Activated CD8-positive, alpha-beta memory T cell treated with anti-CD3 and anti-CD28 coated beads for 24 hours (primary cell): ENCODE measurements at regions not wholly inside any gene's neighbourhood (a gene's known extent, or its start where the extent isn't known, plus 50 kb on each side); places are given as distances from the start of the nearest gene placed in this dataset.
"Not testable (repeated sequence)": the region's sequence is repeated elsewhere in the genome, so short reads cannot be mapped to it uniquely, and the experiment has no call there.

Source experiments
- DNase-seq: peaks from one replicate; pipeline ENCODE4 v3.0.0-alpha.2; 2020

DNA sequence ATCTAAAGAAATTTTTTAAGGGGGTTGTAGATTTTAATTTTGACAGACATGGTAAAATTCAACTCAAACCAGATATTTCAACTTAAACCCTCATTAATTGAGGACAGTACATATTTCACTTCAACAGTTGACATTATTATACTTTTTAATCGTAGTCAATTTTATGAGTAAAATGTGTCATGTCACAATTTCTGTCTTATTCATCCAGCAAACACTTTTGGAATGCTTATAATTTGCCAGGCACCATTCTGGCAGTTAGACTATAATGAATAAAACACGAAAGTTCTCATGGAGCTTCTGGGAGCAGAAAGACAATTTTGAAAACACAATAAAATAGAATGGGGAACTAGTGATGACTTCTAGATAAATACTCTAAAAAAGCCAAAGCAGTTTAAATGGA is 1094.8 kb downstream of the SUCLG1 start:
- DNase-seq, result no peak

DNA sequence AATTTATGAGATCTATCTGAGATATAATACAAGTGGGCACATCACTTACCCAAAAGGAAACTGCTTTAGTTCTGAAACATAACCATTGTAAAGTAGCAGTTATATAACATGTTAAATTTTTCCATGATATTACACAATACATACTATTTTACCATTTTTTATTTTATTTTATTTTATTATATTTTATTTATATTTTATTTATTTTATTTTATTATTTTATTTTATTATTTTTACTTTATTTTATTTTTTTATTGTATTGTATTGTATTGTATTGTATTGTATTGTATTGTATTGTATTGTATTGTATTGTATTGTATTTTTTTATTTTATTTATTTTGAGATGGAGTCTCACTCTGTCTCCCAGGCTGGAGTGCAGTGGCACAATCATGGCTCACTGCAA is 1095.9 kb downstream of the SUCLG1 start:
- DNase-seq, result not testable (repeated sequence)

DNA sequence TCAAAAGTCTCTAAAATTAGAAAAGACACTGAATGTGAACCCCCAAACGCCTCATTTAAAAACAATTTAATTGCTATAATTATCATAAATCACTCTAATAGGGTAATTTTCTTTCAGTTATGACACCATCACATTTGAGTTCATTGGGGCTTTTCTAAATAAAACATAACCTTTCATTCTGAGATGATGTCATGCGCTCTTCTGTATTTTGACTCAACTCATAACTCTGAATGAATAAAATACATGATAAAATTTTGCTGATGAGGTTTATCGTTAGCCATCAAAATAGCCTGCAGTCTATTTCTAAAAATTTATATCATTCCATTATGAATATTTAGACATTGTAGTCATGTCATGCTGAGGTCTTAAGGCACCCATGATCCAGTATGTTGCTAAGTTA is 1099.7 kb downstream of the SUCLG1 start:
- no peak for DNase-seq

DNA sequence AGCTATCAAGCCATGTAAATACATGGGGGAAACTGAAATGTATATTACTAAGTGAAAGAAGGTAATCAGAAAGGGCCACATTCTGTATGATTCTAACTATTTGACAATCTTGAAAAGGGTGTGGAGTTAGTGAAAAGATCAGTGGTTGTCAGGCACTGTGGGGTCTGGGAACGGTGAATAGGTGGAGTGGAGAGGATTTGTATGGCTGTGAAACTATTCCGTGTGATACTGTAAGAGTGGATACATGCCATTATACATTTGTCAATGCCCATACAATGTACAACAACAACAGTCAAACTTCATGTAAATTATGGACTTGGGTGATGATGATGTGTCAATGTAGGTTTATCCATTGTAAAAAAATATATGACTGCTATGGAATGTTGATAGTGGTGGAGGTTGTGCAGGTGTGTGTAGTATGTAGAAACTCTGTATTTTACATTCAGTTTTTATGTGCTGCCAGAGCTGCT is 1116.2 kb downstream of the SUCLG1 start:
- DNase-seq, result no peak

DNA sequence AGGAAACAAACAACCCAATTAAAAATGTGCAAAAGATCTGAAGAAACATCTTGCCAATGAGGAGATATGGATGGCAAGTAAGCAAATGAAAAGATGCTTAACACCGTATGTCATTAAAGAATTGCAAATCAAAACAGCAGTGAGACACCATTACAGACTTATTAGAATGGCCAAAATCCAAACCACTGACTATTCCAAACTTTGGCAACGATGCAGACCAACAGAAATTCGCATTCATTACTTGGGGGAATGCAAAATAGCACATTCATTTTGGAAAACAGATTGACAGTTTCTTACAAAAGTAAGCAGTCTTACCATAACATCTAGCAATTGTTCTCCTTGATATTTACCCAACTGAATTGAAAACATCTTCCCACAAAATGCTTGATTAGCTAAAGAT is 1118.7 kb downstream of the SUCLG1 start:
- no peak for DNase-seq

DNA sequence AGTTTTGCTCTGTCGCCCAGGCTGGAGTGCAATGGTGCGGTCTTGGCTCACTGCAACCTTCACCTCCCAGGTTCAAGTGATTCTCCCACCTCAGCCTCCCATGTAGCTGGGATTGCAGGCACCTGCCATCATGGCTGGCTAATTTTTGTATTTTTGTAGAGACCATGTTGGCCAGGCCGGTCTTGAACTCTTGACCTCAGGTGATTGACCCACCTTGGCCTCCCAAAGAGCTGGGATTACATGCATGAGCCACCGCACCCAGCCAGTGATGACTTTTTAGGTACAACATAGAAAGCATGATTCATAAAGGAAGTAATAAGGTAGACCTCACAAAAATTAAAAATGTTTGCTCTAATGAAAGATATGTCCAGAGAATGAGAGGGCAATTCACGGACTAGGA is 1119.1 kb downstream of the SUCLG1 start:
- DNase-seq, result not testable (repeated sequence)

DNA sequence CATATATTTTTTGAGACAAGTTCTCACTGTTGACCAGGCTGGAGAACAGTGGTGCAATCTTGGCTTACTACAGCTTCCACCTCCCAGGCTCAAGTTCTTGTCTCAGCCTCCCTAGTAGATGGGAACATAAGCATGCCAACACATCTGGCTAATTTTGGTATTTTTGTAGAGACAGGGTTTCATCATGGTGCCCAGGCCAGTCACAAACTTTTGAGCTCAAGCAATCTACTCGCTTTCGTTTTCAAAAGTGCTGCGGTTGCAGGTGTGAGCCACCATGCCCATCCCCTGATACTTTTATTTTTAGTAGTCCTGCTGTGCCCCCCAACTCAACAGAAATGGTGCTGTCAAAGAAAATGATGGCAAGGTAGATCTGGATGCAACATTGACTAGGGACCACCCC is 1127.3 kb downstream of the SUCLG1 start:
- DNase-seq, result no peak

DNA sequence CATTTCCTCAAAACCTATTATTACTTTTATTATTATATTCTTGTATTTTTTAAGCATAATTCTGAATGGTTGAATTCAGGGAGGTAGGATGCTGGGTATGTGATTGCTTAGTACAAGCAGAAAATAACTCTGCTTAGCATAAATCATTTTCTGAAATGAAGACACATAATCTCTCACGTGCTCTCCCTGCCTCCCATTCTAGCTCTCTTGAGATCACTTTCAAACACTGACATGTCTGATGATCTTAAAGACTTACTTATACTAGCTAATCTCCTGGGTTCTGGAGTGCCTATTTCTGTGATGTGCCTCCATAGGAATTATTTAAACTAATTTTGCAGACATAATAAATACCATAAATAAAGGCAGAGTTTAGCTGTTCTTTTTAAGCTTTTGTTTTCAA is 1136.0 kb downstream of the SUCLG1 start:
- DNase-seq, result no peak

DNA sequence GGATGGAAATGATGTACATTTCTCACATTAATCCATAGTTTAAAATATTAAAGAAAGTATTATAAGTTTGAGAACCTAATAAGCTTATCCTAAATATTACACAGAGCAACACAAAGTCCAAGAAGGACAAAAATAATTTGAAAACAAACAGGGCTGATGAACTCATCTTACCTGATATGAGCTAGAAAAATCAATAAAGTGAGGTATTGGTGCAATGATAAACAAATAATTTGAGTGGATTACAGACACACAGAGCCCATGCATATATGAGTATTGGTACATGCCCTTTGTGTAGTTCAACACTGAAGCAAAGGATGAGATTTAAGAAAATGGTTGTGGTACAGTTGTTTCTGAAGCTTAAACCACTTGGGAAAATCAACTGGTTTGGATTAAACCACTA is 1139.0 kb downstream of the SUCLG1 start:
- no peak for DNase-seq

DNA sequence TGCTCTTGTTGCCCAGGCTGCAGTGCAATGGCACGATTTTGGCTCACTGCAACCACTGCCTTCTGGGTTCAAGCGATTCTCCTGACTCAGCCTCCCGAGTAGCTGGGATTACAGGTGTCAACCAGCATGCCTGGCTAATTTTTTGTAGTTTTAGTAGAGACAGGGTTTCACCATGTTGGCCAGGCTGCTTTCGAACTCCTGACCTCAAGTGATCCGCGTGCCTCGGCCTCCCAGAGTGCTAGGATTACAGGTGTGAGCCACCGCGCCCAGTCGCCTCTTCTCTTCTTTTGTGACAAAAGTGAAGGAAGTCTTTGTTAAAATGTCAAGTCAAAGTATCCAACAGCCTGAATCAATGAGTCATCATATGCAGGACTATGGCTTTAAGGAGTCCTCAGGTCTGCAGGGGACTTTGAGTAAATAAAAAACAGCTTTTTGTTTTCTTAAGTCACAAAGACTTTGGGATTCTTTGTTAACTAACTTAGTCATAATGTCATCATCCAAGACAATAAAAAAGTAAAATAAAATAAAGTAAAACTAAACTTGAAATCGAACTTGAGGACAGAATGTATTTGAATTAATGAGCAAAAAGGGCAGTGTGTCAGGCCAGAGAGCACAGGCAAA is 1153.2 kb downstream of the SUCLG1 start:
- DNase-seq, result no peak

DNA sequence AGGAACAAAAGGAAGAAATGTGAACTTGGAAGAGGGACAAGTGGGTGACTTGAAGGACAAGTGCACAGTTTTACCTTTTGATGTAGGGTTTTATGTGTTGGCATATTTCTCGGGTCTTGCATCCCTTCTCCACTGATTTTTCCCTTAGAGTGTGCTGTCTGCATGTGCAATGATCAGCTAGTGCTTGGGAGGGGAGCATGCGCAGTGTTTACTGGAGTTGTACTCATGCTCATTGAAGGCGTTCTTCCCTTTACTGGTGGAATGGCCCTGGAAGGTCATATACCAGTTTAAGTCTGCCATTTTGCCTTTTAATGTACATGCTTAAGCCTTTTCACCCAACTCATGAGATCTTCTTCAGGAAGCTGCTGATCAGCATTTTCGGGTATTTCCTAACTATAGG is 1168.0 kb downstream of the SUCLG1 start:
- no peak for DNase-seq

DNA sequence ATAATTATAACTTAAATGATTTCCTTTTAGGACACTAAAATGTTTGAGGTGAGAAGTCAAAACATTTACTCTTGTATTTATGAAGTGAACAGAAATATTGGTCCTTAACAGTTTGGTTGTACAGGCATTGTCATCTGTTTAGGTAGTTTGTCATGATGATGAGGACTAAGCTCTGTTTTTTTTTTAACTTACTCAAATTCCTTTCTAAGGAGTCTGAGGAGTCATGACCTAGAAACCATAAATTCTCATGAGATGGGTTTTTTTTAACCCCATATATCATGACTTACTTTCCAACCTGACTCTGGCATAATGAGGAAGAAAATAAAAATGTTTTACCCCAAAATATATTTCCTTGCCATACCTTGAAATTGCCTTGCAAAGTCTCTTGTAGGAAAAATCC is 1176.2 kb downstream of the SUCLG1 start:
- DNase-seq, result no peak

DNA sequence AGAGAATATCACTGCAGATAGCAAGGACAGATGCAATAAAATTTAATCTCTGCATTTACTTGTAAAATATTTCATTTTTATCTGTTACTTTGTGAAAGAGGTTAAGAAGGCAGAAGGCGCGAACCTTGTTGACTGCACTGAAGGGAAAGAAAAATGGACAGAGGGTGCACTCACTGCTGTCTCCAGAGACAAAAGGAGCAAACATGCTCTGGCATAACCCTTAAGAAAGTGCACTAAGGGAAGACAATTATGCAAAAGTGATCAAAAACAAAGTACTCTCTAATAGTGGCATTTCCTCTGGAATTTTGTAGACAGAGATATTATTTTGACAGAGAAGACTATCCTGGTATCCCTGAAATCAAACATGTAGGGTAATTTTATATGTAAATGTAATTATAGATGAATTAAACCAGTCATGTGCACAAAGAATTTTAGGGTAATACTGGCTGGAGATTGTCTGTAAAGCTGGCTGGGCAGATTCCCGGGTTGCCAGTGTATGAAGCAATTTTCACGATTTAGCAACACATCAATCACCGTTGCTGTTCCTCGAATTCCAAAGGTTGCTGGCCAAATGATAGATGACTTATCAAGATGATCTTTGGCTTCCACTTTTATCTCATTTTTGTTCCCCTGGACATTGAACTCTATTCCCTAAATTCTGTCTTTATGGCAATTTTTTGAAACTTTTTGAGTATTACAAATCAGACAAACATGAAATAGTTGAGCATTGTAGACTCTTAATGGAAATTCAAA is 1176.9 kb downstream of the SUCLG1 start:
- DNase-seq, result no peak

DNA sequence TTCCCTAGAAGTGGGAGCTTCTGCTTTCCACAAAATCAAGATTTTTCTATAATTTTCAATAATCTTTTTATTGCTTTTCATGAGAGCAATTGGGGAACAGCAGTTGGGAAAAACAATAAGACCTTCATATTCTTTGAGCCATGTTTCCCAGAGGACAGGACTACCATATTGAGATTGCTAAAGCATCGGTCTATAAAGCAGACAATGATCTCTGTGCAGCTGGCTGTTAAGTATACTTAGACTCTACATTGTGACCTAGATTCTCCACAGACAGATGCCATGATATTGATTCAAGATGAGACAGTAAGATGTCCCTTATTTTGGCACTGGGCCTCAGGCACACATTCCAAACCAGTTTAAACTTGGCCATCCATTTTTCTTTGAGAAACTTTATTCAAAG is 1178.7 kb downstream of the SUCLG1 start:
- no peak for DNase-seq

DNA sequence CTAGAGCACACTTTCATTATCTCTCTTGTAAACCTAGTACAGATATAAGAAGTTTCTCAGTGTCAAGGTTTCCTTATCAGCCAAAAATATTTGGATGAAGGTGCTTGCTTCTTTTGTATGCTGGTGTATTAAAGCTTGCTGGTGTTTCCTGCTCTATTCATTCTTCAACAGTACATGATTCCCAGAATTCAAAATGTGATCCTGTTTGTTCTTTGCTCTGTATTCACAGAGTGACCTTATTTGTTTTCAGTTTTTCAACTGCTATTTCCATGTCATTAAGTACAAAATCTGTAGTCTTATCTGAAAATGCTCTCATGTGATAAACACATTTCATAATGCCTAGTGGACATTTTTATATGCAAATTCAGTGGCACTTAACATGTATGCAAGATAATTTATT is 1185.8 kb downstream of the SUCLG1 start:
- DNase-seq, result no peak

DNA sequence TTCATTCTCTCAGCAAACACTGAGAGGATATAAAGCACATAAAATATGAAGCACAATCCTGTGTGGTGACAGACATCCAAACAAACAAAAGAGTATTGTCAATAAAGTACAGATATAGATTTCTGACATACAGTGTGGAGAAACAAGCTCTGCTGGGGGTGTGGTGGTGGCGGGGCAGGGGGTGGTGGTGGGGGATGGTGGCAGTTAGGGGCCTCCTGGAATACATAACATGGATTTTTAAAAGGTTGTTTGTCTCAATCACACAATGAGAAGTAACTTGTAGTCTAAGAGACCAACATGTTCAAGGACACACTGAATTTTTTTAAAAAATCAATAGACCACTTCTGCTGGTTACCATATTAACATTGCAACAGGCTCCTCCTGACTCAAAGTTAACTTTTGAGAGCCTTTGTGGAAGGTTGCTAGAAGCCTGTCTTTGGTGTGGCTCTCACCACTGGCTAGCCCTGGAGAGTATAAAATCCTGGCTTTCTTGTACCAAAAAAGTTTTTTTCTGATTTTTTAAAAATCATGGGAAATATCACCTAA is 1197.4 kb downstream of the SUCLG1 start:
- DNase-seq, result no peak

DNA sequence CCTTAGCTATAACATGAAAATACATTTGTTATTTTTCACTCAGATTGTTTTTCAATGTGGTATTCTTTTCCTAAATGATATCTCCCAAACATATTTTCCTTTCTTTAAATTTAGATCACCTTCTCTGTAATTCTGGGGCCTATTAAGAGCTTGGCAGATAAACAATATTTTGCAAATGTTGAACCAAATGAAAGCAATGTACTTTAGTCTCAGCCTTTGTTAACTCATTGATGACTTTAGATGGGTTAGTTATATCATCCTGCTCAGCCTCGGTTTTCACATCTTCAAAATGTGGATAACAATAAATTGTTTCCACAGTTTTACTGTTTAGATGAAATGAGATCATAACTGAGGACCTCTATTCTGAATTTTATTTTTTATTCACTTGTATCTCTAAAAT is 1205.2 kb downstream of the SUCLG1 start:
- DNase-seq, result no peak

DNA sequence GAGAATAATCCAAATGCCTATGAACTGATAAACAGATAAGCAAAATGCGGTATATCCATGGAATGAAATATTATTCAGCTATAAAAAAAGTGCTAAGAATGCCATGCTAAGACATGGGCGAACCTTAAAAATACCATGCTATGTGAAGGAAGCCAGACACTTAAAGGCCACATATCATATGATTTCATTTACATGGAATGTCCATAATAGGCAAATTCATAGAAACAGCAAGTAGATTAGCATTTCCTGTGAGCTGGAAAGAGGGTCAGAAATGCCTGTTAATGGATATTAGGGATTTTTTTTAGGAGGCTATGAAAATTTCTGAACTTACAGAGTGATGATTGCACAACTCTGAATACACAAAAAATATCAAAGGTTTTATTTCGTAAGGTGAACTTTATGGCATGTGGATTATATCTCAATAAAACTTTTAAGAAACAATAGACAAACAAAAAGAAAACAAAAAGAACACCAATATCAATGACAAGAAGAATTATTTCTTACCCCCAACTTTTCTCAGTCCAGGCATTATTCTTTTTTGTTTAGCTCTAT is 1207.7 kb downstream of the SUCLG1 start:
- DNase-seq, result no peak

DNA sequence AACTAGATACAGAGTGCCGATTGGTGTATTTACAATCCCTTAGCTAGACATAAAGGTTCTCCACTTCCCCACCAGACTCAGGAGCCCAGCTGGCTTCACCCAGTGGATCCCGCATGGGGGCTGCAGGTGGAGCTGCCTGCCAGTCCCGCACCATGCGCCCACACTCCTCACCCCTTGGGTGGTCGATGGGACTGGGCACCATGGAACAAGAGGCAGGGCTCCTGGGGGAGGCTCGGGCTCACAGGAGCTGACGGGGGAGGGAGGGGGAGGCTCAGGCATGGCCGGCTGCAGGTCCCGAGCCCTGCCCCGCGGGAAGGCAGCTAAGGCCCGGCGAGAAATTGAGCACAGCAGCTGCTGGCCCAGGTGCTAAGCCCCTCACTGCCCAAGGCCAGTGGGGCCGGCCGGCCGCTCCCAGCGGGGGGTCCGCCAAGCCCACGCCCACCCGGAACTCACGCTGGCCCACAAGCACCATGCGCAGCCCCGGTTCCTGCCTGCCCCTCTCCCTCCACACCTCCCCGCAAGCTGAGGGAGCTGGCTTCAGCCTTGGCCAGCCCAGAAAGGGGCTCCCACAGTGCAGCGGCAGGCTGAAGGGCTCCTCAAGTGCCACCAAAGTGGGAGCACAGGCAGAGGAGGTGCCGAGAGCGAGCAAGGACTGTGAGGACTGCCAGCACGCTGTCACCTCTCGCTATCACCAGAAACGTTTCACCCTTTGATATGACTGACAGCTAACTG is 1213.1 kb downstream of the SUCLG1 start:
- DNase-seq, result not testable (repeated sequence)

DNA sequence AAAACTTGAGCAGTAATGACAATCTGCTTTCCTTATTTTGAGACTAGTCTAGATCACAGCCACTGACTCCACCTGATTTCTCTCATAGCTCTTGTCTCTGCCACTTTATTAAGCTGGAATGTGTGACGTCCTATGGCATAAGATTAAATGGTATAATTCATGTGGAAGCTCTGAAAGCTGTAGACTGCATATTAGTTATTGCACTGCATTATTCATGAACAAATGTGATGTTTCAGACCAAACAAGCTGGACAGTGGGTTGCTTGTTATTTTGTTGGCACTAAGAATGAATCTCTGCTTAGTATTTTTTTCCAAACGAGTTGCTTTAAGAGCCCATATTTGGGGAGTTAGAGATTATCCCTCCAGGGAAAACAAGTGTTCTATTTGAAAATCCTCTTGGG is 1218.5 kb downstream of the SUCLG1 start:
- DNase-seq, result no peak

DNA sequence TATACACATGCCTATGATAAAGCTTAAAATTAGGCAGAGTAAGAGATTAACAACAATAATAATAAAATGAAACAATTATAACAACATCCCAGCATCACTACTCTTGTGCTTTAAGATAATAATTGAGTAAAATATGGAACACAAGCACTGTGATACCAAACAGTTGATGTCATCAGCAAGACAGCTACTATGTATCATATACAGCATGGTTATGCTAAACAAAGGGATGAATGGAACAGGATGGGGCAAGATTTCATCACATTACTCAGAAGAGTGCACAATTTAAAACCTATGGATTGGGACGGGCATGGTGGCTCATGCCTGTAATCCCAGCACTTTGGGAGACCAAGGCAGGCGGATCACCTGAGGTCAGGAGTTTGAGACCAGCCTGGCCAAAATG is 1221.0 kb downstream of the SUCLG1 start:
- DNase-seq, result no peak

DNA sequence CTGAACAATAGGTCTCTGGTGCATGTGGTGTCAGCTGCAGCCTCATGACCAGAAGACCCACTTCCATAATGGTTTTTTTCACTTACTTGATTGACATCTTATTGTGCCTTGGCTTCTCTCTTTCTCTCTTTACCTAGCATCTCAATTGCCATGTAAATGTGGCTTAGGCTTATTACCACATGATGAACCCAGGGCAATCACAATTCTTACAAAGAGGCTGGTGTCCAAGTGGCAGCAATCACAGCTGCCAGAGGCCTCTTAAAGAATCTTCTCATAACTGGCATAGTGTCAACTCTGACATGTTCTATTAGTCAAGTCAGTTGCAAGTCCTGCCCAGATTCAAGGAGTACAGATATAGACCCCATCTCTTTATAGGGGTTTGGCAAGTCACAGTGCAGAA is 1224.8 kb downstream of the SUCLG1 start:
- DNase-seq, result no peak

DNA sequence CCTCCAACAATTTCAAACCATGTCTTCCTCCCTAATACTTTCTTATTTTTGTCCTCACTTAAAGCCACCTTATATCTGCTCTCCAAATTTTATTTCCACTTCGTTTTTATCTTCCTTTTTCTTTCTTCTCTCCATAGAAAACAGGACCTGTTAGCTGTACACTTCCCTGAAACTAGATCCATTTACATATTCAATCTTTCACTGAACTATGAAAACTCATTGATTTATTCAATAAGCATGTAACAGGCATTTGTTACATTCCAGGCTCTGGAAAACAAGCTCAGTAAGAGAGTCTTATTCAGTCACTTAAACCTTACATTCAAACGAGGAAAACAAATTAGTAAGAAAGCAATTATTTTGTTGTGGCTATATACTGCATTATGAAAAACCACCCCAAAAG is 1225.3 kb downstream of the SUCLG1 start:
- no peak for DNase-seq

DNA sequence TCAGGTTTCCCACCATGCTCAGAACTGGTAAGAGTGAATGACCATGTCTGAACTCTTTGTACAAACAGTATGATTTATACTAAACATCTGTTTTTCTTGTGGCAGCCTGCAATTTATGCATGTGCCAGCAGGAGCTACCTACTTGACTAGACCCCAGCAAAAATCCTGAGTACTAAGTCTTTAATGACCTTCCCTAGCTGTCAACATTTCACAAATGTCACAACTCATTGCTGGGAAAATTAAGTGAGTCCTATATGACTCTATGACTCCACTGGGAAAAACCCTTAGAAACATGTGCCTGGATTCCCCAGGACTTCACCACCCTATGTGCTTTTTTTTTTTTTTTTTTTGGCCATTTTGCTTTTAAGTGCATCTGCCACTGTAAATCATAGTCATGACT is 1225.8 kb downstream of the SUCLG1 start:
- no peak for DNase-seq
